HK-2 (cell line): ENCODE measurements at regions not wholly inside any gene's neighbourhood (a gene's known extent, or its start where the extent isn't known, plus 50 kb on each side); places are given as distances from the start of the nearest gene placed in this dataset.

ENCODE experiments used
- DNase-seq: peaks from one replicate; pipeline ENCODE4 v3.0.0-alpha.2; 2018; ENCODE audit not compliant: unreplicated experiment

DNA sequence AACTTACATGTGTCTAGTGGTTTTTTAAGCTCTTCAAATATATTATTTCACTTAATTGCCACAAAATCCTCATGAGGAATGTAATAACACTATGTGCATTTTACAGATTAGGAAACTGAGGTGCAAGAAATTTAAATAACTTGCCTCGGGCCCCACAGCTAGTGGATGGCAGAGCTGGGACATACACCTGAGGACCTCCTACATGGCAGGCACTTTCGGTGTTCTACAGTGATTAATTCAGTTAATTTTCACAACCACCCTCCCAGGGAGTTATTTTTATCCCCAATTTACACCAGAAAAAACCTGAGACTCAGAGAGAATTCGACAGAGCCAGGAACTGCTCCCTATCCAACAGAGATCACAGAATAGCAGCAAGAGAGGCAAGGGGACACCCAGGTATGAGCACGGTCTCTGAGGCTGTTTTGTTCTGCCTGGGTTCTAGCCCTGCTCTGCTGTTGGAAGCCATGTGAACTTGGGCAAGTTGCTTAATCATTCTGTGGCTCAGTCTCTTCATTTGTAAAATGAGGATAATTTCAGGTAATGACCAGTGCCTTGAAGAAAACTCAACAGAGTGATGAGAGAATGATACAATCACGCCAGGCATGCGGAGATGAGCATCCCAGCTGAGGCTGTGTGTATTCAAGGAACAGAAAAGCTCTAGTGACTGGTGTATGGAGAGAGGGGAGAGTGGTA is 82.3 kb downstream of the MYCN start:
- no peak for DNase-seq

GRCh38 chr2:16021611-16022363 is 81.4 kb downstream of the MYCN start:
- DNase-seq: no peak

- DNase-seq: no peak
Measured at GRCh38 chr2:16020389-16021008, 80.1 kb downstream of the MYCN start.

- no peak for DNase-seq
Measured at GRCh38 chr2:16019617-16020351, 79.4 kb downstream of the MYCN start.

DNA sequence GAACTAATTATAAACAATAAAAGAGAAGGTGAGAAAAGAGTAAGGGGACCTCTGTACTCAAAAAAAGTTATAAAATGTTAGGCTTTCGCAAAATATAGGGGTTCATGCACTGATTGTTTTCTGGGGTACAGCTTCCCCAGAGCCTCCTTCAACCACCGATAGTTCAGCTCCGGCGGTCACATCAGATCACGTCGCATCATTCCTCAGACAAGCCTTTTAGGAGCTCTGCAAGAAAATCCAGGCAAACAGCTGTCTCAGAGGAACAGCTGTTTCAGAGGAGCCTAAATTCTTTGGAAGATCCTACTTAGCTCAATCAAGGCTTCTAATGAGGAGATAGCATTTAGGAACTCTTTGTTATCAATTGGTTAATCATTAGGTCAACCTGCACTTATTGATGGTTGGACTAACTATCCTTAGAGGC is 78.7 kb downstream of the MYCN start:
- DNase-seq: no peak

GRCh38 chr2:16018277-16019059 is 78.1 kb downstream of the MYCN start:
- DNase-seq: no peak

- DNase-seq: no peak
Measured at GRCh38 chr2:16016282-16016681, 75.9 kb downstream of the MYCN start.

GRCh38 chr2:16015903-16016265 is 75.5 kb downstream of the MYCN start:
- no peak for DNase-seq

GRCh38 chr2:16015210-16015902 is 75.0 kb downstream of the MYCN start:
- no peak for DNase-seq

DNA sequence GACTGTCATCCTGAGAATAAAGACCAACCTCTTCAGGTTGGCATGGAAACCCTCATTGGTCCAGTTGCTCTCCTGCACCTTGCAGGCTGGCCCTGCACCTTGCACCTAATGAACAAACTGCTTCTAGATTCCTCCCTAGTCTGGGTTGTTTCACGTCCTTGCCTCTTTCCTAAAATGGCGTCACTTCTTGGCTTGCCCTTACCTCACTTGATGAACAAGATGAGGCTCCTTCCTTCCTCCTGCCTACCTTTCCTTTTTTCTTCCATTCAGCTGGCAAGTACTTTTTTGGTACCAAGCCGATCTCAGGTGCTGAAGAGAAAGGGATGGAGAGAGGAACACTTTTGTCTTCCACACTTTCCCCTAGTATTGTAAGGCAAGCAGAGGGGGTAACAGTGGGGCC is 74.5 kb downstream of the MYCN start:
- no peak for DNase-seq

GRCh38 chr2:16014041-16014787 is 73.9 kb downstream of the MYCN start:
- DNase-seq: no peak

- no peak for DNase-seq
Measured at GRCh38 chr2:16013359-16013911, 73.1 kb downstream of the MYCN start.

DNA sequence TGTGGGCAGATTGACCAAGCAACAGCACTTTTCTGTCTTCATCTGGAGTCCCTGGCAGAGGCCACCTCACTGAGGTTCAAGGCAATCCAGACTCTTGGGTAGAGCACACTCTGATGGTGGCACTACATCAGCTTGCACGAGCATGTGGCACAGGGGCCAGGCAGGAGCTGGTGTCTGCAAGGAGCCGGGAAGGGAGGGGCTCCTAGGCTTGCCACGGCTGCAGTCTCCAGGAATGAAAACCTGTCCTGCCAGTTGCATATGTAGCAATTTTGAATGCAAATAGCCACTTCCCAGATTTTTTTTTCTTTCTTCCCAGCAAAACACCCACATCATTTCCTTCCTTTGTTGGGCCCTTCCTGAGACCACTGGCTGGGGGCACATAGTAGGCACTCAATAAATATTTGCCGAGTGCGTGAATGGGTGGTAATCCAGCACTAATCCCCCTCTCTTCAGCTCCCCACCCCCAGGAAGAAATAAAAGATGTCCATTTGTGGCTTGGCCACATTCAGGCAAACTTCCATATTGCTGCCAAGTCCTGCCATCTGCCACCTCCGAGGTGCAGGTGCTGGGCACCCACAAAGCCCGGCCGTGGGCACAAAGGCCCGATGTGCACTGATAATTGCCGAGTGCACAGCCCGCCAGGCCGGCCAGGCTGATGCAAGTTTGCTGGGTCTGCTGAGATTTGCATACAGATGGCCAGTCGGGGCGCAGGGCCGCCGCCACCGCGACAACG is 72.4 kb downstream of the MYCN start:
- no peak for DNase-seq

DNA sequence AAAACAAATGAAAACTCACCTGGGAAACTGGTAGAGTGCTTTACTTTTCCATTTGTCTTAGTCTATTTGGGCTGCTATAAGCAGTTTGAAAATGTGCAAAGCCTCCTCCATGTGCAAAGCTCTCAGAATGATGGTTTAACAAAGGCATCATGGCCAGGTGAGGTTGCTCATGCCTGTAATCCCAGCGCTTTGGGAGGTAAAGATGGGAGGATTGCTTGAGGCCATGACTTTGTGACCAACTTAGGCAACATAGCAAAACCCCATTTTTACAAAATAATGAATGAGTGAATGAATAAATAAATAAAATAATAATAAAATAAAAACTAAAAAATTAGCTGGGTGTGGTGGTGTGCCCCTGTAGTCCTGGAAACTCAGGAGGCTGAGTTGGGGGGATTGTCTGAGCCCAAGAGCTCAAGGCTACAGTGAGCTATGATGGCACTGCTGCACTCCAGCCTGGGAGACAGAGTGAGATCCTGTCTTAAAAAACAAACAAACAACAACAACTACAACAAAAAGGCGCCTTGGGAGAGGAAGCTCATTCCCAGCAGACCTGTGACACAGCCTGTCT is 71.8 kb downstream of the MYCN start:
- DNase-seq: no peak

DNA sequence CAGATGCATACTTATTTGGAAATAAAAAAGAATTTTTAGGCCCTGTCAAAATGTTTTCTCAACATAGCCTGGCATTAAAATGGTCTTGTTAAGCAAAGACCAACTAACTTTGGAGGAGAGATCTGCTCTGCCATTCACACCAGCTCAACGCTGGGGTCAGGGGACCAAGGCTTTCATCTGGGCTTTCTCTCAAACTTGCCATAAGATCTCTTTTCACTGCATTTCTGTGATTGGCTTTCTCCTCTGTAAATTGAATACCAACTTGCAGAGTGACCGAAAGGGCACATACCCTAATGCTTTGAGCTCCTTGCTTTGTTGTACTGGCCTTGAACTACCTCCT is 71.2 kb downstream of the MYCN start:
- no peak for DNase-seq

- no peak for DNase-seq
Measured at GRCh38 chr2:16010951-16011620, 70.7 kb downstream of the MYCN start.

- no peak for DNase-seq
Measured at GRCh38 chr2:16010011-16010410, 69.7 kb downstream of the MYCN start.

DNA sequence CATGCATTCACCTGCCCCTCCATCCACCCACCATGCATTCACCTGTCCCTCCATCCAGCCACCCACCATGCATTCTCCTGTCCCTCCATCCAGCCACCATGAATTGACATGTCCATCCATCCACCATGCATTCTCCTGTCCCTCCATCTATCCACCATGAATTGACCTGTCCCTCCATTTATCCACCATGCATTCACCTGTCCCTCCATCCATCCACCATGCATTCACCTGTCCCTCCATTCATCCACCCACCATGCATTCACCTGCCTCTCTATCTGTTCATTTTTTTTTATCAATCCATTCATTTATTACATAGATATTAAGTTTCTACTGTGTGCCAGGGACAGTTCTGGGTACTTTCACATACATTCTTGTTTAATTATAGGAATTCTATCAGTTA is 69.2 kb downstream of the MYCN start:
- DNase-seq: no peak

DNA sequence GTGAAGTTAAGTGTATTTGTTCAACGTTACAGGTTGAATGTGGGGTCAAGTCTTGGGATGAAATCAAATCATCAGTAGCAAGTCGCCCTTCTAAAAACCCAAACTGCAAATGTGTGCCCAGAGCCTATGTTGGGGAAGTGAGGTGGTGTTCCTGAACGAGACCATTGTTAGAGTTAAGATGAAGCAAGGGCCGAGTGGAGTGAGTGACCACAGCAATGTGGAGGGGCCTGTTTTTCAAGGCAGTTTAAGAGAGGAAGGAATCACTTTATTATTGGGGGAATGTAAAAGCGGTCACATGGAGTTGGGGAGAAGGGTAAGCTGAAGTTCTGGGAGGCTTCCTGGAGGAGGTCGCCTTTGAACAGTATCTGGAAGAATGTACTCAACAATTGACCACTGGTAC is 68.5 kb downstream of the MYCN start:
- DNase-seq: no peak
